ENCODE measurements at regions not wholly inside any gene's neighbourhood (a gene's known extent, or its start where the extent isn't known, plus 50 kb on each side); places are given as distances from the start of the nearest gene placed in this dataset.
"Not testable (repeated sequence)": the region's sequence is repeated elsewhere in the genome, so short reads cannot be mapped to it uniquely, and the experiment has no call there.

- H3K36me3 ChIP-seq (ENCODE audit: control insufficient read depth in 4 of 4, insufficient read depth in 3 of 4, low read depth in 1 of 4, low read length in 3 of 4) = no peaks in the 10 kb centered on the region
- no peaks in the 10 kb centered on the region for H3K27me3 ChIP-seq (ENCODE audit: control insufficient read depth in 4 of 4, insufficient read depth in 4 of 4, low read length in 3 of 4)
- H3K27ac ChIP-seq (ENCODE audit: low read depth in 1 of 2, low read length in 2 of 2) = no peak overlapping the region
- TF ChIP-seq FOXA1 (IDR thresholded peaks at IDR 0.05) (no peak), TAF1 (conservative IDR thresholded peaks at IDR 0.05) (no peak), ATF3 (IDR thresholded peaks at IDR 0.05) (no peak), CTCF (IDR thresholded peaks at IDR 0.05; ENCODE audit: low read depth, low read length, missing input control) (no peak), REST (IDR thresholded peaks at IDR 0.05) (no peak), MAX (IDR thresholded peaks at IDR 0.05) (no peak)
- no peak overlapping the region for H3K4me3 ChIP-seq (ENCODE audit: low read depth in 1 of 3, low read length in 3 of 3)
- DNase-seq (ENCODE audit: low spot score) = no peak
- H3K9me3 ChIP-seq (ENCODE audit: control insufficient read depth in 4 of 4, low read length in 3 of 4) = no peaks in the 10 kb centered on the region
- H3K9ac ChIP-seq (ENCODE audit: low read depth in 1 of 2, low read length in 2 of 2) = no peak overlapping the region
- 88% methylated on average over 22 of the region's 22 CpGs for WGBS
- H3K4me1 ChIP-seq (ENCODE audit: control insufficient read depth in 4 of 4, insufficient read depth in 4 of 4, low read length in 3 of 4) = peaks cover 0 to 4% (median under 1%) of the 10 kb centered on the region in 4 donors
Measured at GRCh38 chr14:101630056-101630965, 69.0 kb downstream of the DIO3 start.

GRCh38 chr14:101631199-101631598, 69.9 kb downstream of the DIO3 start:
- no peak overlapping the region for H3K4me3 ChIP-seq (ENCODE audit: low read depth in 1 of 3, low read length in 3 of 3)
- H3K4me1 ChIP-seq (ENCODE audit: control insufficient read depth in 4 of 4, insufficient read depth in 4 of 4, low read length in 3 of 4) = peaks cover 0 to 4% (median under 1%) of the 10 kb centered on the region in 4 donors
- whole genome bisulfite sequencing = 82% methylated on average over 3 of the region's 3 CpGs
- H3K9me3 ChIP-seq (ENCODE audit: control insufficient read depth in 4 of 4, low read length in 3 of 4) = no peaks in the 10 kb centered on the region
- no peak overlapping the region for H3K9ac ChIP-seq (ENCODE audit: low read depth in 1 of 2, low read length in 2 of 2)
- H3K36me3 ChIP-seq (ENCODE audit: control insufficient read depth in 4 of 4, insufficient read depth in 3 of 4, low read depth in 1 of 4, low read length in 3 of 4) = no peaks in the 10 kb centered on the region
- TF ChIP-seq NR2F2 (IDR thresholded peaks at IDR 0.05) (no peak), GABPA (IDR thresholded peaks at IDR 0.05 in 1 of 2, conservative IDR thresholded peaks at IDR 0.05 in 1 of 2) (no peak), ATF3 (IDR thresholded peaks at IDR 0.05) (no peak), ZBTB33 (IDR thresholded peaks at IDR 0.05) (no peak), JUND (IDR thresholded peaks at IDR 0.05) (no peak), HNF4A (conservative IDR thresholded peaks at IDR 0.05) (no peak), MAX (IDR thresholded peaks at IDR 0.05) (no peak), FOXA2 (IDR thresholded peaks at IDR 0.05) (no peak), REST (IDR thresholded peaks at IDR 0.05) (no peak)
- H3K27ac ChIP-seq (ENCODE audit: low read depth in 1 of 2, low read length in 2 of 2) = no peak overlapping the region
- peaks cover 0 to 2% (median 0%) of the 10 kb centered on the region in 4 donors for H3K27me3 ChIP-seq (ENCODE audit: control insufficient read depth in 4 of 4, insufficient read depth in 4 of 4, low read length in 3 of 4)
- DNase-seq (ENCODE audit: low spot score) = no peak

GRCh38 chr14:101631970-101632369, 70.7 kb downstream of the DIO3 start:
- H3K4me1 ChIP-seq (ENCODE audit: control insufficient read depth in 4 of 4, insufficient read depth in 4 of 4, low read length in 3 of 4); H3K9me3 ChIP-seq (ENCODE audit: control insufficient read depth in 4 of 4, low read length in 3 of 4); H3K27me3 ChIP-seq (ENCODE audit: control insufficient read depth in 4 of 4, insufficient read depth in 4 of 4, low read length in 3 of 4); H3K36me3 ChIP-seq (ENCODE audit: control insufficient read depth in 4 of 4, insufficient read depth in 3 of 4, low read depth in 1 of 4, low read length in 3 of 4); H3K9ac ChIP-seq (ENCODE audit: low read depth in 1 of 2, low read length in 2 of 2); DNase-seq (ENCODE audit: low spot score); H3K4me3 ChIP-seq (ENCODE audit: low read depth in 1 of 3, low read length in 3 of 3); H3K27ac ChIP-seq (ENCODE audit: low read depth in 1 of 2, low read length in 2 of 2): not testable (repeated sequence)
- WGBS = 90% methylated on average over 13 of the region's 13 CpGs
